ENCODE measurements at regions not wholly inside any gene's neighbourhood (a gene's known extent, or its start where the extent isn't known, plus 50 kb on each side); places are given as distances from the start of the nearest gene placed in this dataset.

DNA sequence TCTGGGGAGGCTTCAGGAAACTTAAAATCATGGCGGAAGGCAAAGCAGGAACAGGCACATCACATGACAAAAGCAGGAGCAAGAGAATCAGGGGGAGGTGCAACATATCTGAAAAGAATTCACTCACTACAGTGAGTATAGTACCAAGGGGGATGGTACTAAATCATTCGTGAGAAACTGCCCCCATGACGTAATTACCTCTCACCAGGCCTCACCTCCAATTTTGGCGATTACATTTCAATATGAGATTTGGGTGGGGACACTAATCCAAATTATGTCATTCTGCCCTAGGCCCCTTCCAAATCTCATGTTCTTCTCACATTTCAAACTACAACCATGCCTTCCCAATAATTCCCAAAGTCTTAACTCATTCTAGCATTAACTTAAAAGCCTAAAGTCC, 740.8 kb upstream of the SOX11 start:
- TF ChIP-seq CTCF (conservative IDR thresholded peaks at IDR 0.05; ENCODE audit: low read length), result no peak
- no peak for TF ChIP-seq EZH2phosphoT487 (IDR thresholded peaks at IDR 0.05; ENCODE audit: borderline replicate concordance)
